ENCODE measurements at regions not wholly inside any gene's neighbourhood (a gene's known extent, or its start where the extent isn't known, plus 50 kb on each side); places are given as distances from the start of the nearest gene placed in this dataset.

DNA sequence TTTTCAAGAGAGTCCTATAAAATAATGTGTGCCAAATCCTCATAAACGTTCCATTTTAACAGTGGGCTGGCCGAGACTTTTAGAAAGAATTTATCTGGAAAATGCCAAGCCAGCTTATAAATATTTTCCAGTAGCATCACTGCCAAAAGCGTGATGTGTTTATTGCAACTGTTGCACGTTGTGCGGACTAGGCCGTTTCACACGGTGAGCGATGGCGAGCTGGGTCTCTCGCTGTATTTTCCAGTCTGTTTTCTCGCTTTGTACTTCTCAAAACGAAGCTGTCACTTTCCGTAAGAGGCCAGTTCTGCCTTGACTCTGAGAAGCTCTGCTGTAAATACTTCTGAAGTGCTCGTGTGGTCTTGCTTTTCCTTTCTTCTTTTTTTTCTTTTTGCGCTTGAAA is 65.0 kb upstream of the ZNF236 start:
- TF ChIP-seq, protein P1, sequence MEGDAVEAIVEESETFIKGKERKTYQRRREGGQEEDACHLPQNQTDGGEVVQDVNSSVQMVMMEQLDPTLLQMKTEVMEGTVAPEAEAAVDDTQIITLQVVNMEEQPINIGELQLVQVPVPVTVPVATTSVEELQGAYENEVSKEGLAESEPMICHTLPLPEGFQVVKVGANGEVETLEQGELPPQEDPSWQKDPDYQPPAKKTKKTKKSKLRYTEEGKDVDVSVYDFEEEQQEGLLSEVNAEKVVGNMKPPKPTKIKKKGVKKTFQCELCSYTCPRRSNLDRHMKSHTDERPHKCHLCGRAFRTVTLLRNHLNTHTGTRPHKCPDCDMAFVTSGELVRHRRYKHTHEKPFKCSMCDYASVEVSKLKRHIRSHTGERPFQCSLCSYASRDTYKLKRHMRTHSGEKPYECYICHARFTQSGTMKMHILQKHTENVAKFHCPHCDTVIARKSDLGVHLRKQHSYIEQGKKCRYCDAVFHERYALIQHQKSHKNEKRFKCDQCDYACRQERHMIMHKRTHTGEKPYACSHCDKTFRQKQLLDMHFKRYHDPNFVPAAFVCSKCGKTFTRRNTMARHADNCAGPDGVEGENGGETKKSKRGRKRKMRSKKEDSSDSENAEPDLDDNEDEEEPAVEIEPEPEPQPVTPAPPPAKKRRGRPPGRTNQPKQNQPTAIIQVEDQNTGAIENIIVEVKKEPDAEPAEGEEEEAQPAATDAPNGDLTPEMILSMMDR (IDR thresholded peaks at IDR 0.05), result no peak
- TF ChIP-seq POLR2A (IDR thresholded peaks at IDR 0.05) (no peak), POLR2AphosphoS5 (IDR thresholded peaks at IDR 0.05) (peak; percentile 67 to 89 (median 86))

All from sigmoid colon (tissue), 4 donors.